ENCODE measurements at regions not wholly inside any gene's neighbourhood (a gene's known extent, or its start where the extent isn't known, plus 50 kb on each side); places are given as distances from the start of the nearest gene placed in this dataset.
"Not testable (repeated sequence)": the region's sequence is repeated elsewhere in the genome, so short reads cannot be mapped to it uniquely, and the experiment has no call there.

DNA sequence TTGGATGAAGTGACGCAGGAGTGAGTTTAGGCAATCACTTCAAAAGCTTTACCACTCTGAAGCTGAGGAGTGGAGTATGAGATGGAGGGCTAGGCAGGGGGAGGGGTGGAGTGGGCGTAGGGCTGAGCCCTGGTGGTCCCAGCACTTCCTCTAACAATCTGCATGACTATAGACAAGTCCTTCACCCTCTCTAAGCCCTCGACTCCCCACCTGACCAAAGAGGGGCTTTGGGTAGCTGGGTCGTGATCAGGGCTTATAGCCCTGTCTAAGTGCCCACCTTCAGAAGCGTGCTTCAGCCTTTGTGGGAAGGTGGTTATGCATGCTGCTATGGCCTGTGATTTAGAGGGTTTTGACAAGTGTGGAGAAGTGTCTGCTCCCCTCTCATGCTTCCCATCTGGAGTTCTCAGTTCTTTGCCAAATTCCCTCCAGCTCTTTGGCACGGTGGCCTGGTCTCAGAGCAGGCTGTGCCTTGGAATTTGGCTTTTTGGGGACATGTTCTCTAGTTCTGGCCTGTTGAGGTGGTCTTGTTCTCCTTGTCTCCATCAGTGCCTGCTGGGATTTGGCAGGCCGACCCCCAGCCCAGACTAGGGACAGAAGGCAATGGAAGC lies 53.0 kb downstream of the ACTBL2 start:
- no peak for DNase-seq (ENCODE audit: extremely low spot score)
- 69% methylated on average over 7 of the region's 7 CpGs for WGBS
- no peaks in the 10 kb centered on the region for H3K36me3 ChIP-seq (ENCODE audit: insufficient read depth)

DNA sequence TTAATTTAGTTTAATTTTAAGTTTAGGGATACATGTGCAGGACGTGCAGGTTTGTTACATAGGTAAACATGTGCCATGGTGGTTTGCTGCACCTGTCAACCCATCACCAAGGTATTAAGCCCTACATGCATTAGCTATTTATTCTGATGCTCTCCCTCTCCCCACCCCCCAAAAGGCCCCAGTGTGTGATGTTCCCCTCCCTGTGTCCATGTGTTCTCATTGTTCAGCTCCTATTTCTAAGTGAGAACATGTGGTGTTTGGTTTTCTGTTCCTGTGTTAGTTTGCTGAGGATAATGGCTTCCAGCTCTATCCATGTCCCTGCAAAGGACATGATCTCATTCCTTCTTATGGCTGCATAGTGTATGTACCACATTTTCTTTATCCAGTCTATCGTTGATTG lies 53.6 kb downstream of the ACTBL2 start:
- H3K36me3 ChIP-seq (ENCODE audit: insufficient read depth); DNase-seq (ENCODE audit: extremely low spot score); H3K4me1 ChIP-seq (ENCODE audit: insufficient read depth); H3K27ac ChIP-seq (ENCODE audit: low read depth); H3K4me3 ChIP-seq (ENCODE audit: low read depth, low read length): not testable (repeated sequence)
- WGBS = 91% methylated on average over 2 of the region's 2 CpGs

More for the DNA sequence above, 53.0 kb downstream of the ACTBL2 start:
- Histone ChIP-seq H3K27ac (ENCODE audit: low read depth) (no peak overlapping the region), H3K4me1 (ENCODE audit: insufficient read depth) (no peaks in the 10 kb centered on the region), H3K4me3 (ENCODE audit: low read depth, low read length) (no peak overlapping the region)

DNA sequence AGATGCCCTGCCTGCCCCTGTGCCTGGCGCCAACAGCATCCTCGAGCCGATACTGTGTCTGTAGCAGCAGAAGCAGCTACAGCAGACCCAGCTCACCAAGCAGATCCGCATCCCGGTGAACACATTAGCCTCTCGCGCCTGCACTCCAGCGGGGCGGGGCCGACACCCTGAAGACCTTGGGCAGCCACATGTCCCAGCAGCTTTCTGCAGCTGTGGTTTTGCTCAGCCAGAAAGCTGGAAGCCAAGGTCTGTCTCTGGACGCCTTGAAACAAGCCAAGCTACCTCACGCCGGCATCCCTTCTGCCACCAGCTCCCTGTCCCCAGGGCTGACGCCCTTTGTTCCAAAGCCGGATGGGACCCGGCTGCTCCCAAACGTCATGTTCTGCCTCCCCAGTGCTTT lies 59.6 kb downstream of the ACTBL2 start:
- no peak for DNase-seq (ENCODE audit: extremely low spot score)
- no peaks in the 10 kb centered on the region for H3K36me3 ChIP-seq (ENCODE audit: insufficient read depth)
- no peak overlapping the region for H3K27ac ChIP-seq (ENCODE audit: low read depth)
- no peak overlapping the region for H3K4me3 ChIP-seq (ENCODE audit: low read depth, low read length)
- 95% methylated on average over 17 of the region's 17 CpGs for WGBS
- no peaks in the 10 kb centered on the region for H3K4me1 ChIP-seq (ENCODE audit: insufficient read depth)

DNA sequence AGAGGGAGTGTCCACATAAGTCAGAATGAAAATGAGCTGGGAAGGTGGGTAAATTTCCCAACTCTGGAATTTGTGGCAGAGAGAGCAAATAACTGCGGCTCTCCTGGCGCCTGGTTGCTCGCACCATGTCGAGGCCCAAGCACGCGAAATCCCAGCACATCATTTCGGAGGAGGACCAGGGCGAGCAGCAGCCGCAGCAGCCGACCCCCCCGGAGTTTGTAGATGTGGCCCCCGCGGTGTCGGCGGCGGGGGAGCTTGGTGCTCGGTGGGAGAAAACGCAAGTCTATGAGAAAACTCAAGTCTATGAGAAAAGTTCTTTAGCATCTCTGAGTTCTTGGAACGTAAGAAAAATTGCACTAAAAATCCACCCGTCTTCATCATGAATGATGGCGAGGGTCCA lies 60.3 kb downstream of the ACTBL2 start:
- no peak for DNase-seq (ENCODE audit: extremely low spot score)
- Histone ChIP-seq H3K36me3 (ENCODE audit: insufficient read depth) (no peaks in the 10 kb centered on the region), H3K4me3 (ENCODE audit: low read depth, low read length) (no peak overlapping the region), H3K4me1 (ENCODE audit: insufficient read depth) (no peaks in the 10 kb centered on the region), H3K27ac (ENCODE audit: low read depth) (no peak overlapping the region)
- 94% methylated on average over 21 of the region's 21 CpGs for WGBS

DNA sequence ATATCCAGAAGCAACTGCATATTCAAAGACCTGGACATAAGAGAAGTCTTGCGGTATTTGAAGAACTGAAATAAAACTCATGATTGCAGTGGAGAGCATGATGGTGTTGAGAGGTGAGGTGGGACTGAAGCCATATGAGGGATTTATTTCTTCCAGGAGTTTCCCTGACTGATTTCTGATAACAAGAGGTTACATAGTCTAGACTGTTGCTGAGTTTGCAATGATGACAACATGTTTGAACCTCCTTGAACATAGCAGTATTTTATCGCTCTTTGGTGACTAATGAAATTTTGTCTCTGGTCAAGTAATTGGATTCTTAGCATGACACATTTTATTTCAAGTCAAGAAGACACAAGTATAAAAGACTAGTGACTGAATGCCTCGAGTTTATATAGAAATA lies 61.8 kb downstream of the ACTBL2 start:
- DNase-seq (ENCODE audit: extremely low spot score) = no peak
- 81% methylated on average over 3 of the region's 3 CpGs for WGBS
- Histone ChIP-seq H3K27ac (ENCODE audit: low read depth) (no peak overlapping the region), H3K36me3 (ENCODE audit: insufficient read depth) (no peaks in the 10 kb centered on the region), H3K4me3 (ENCODE audit: low read depth, low read length) (no peak overlapping the region), H3K4me1 (ENCODE audit: insufficient read depth) (no peaks in the 10 kb centered on the region)

DNA sequence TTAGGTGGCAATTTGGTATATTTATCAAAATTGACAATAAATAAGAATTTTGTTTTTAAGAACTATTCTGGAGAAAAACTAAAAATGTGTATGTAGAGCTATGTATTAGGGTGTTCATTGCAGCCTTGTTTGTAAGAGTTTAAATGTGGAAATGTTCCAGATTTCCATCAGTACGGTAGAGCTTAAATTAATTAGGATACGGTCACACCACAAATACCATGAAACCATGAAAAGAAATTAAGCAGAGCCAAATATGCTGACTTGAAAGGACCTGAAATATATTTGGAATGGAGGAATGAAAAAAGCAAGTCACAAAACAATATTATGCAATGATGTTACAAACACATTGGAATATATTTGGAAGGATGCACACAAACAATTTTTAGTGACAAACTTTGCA lies 64.6 kb downstream of the ACTBL2 start:
- Histone ChIP-seq H3K4me1 (ENCODE audit: insufficient read depth) (no peaks in the 10 kb centered on the region), H3K4me3 (ENCODE audit: low read depth, low read length) (no peak overlapping the region), H3K36me3 (ENCODE audit: insufficient read depth) (no peaks in the 10 kb centered on the region), H3K27ac (ENCODE audit: low read depth) (no peak overlapping the region)
- WGBS = 94% methylated on average over 2 of the region's 2 CpGs
- DNase-seq (ENCODE audit: extremely low spot score) = no peak

DNA sequence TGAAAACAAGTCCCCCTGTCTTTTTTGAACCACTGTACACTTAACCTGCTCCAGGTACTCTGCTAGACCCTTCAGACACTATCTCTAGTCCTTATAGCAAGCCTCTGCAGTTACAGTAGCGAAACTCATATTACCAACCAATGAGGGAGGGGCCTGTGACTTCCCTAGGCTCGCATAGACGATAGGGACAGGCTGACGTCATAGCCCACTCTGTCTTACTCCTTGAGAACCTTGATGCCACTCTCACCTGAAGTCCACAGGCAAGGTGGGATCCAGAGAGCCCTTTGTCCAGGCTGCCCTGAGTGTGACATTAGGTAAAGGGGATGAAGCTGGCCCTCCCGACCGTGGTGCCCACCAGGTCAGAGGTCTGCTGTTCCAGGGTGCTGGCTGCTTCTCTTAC lies 65.3 kb downstream of the ACTBL2 start:
- Histone ChIP-seq H3K4me1 (ENCODE audit: insufficient read depth) (no peaks in the 10 kb centered on the region), H3K27ac (ENCODE audit: low read depth) (no peak overlapping the region), H3K36me3 (ENCODE audit: insufficient read depth) (no peaks in the 10 kb centered on the region), H3K4me3 (ENCODE audit: low read depth, low read length) (no peak overlapping the region)
- no peak for DNase-seq (ENCODE audit: extremely low spot score)
- WGBS = 87% methylated on average over 6 of the region's 6 CpGs

DNA sequence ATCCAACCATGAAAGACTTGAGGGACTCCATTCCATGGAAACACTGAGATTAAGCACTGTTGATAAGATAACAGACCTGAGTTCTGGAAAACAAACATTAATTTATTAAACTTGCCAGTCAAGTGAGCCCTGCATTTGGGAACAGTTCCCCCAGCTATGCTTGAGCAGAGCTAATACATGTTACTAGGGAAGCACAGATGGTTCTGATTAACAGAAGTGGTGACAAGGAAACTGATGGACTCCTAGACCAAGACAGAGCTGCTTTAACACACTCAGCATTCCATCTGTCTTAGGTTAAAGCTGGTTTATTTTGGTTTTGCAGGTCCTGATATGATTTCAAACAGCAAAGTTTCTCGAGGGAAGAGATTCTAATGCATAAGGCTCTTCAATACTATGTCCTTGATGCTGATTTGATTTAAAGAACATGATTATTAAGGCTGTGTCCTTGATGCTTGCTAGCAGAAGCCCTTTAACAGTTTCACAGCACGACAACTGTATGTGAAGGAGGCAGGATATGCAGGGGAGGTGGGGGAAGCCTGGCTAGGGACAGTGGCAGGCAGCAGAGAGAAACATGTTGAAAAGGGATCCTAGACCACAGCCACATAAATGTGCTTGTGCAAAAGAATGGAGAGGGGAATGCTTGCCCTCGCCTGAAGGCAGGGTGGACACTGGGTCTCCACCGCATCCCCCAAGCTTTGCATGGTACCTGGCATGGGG lies 66.2 kb downstream of the ACTBL2 start:
- no peak for DNase-seq (ENCODE audit: extremely low spot score)
- Histone ChIP-seq H3K4me3 (ENCODE audit: low read depth, low read length) (no peak overlapping the region), H3K27ac (ENCODE audit: low read depth) (no peak overlapping the region), H3K4me1 (ENCODE audit: insufficient read depth) (no peaks in the 10 kb centered on the region), H3K36me3 (ENCODE audit: insufficient read depth) (no peaks in the 10 kb centered on the region)
- WGBS = 70% methylated on average over 4 of the region's 4 CpGs

DNA sequence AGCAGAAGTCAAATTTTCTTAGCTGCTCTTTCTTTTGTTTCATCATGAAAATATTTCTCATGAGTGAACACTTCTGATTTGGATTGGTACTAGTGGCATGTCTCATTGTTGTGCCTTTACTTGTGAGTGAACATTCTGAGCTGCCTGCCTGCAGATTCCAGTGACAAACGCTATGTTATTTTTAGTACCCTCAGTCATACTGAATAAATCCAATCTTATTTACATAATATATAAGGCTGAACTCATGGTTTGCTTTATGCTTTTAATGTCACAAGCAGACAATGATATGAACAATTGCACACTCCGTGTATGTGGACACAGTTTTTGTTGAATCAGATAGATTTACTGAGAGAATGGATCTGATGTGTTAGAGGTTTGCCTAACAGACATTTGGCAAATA lies 67.8 kb downstream of the ACTBL2 start:
- 76% methylated on average over 2 of the region's 2 CpGs for WGBS
- DNase-seq (ENCODE audit: extremely low spot score) = no peak
- Histone ChIP-seq H3K4me1 (ENCODE audit: insufficient read depth) (no peaks in the 10 kb centered on the region), H3K27ac (ENCODE audit: low read depth) (no peak overlapping the region), H3K4me3 (ENCODE audit: low read depth, low read length) (no peak overlapping the region), H3K36me3 (ENCODE audit: insufficient read depth) (no peaks in the 10 kb centered on the region)

DNA sequence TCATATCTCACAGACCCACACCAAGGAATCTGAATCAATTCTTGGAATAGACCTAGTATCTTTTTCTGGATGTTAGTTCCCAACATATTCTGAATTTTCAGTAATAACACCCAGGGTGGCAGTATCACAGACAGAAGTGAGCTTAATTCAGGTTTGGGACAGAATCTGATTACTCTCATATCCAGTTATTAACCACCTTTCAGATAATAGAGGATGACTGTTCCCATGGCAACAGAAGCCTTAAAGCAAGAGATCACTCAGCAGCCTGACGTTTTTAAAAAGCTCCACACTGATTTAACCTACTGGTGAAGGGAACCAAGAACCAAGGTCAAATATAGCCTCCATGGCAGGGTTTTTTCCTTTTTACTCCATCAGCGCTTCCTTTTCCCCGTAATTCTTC lies 68.4 kb downstream of the ACTBL2 start:
- DNase-seq (ENCODE audit: extremely low spot score) = no peak
- no peaks in the 10 kb centered on the region for H3K36me3 ChIP-seq (ENCODE audit: insufficient read depth)
- no peak overlapping the region for H3K27ac ChIP-seq (ENCODE audit: low read depth)
- 96% methylated on average over 3 of the region's 3 CpGs for WGBS
- no peaks in the 10 kb centered on the region for H3K4me1 ChIP-seq (ENCODE audit: insufficient read depth)
- H3K4me3 ChIP-seq (ENCODE audit: low read depth, low read length) = no peak overlapping the region

DNA sequence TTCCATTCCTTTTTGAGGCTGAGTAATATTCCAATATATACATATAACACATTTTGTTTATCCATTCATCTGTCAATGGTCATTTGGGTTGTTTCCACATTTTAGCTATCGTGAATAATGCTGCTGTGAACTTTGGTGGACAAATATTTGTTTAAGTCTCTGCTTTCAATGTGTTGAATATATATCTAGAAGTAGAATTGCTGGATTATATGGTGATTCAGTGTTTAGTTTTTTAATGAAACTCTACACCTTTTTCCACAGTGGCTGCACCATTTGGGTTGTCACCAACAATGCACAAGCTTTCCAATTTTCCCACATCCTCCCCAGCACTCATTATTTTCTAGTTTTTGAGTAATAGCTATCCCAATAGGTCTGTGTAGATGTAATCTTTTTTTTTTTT lies 69.5 kb downstream of the ACTBL2 start:
- no peak for DNase-seq (ENCODE audit: extremely low spot score)
- H3K4me3 ChIP-seq (ENCODE audit: low read depth, low read length) = no peak overlapping the region
- no peaks in the 10 kb centered on the region for H3K4me1 ChIP-seq (ENCODE audit: insufficient read depth)
- WGBS = 86% methylated on average over 1 of the region's 1 CpG
- no peak overlapping the region for H3K27ac ChIP-seq (ENCODE audit: low read depth)
- no peaks in the 10 kb centered on the region for H3K36me3 ChIP-seq (ENCODE audit: insufficient read depth)

DNA sequence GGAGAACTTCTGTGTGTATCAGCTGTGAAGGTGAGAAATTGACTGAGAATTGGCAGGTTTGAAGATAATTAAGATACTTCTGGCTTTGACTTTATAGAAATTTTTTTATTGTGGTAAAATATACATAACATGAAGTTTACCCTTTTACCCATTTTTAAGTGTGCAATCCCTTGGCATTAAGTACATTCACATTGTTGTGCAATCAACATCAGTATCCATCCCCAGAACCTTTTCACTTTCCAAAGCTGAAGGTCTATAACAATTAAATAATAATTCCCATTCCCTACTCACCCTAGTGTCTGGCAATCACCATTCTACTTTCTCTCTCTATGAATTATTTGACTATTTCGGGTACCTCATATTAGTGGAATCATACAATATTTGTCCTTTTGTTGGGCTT lies 69.9 kb downstream of the ACTBL2 start:
- Histone ChIP-seq H3K4me3 (ENCODE audit: low read depth, low read length) (no peak overlapping the region), H3K27ac (ENCODE audit: low read depth) (no peak overlapping the region), H3K36me3 (ENCODE audit: insufficient read depth) (no peaks in the 10 kb centered on the region), H3K4me1 (ENCODE audit: insufficient read depth) (no peaks in the 10 kb centered on the region)
- 95% methylated on average over 1 of the region's 1 CpG for WGBS
- DNase-seq (ENCODE audit: extremely low spot score) = no peak

DNA sequence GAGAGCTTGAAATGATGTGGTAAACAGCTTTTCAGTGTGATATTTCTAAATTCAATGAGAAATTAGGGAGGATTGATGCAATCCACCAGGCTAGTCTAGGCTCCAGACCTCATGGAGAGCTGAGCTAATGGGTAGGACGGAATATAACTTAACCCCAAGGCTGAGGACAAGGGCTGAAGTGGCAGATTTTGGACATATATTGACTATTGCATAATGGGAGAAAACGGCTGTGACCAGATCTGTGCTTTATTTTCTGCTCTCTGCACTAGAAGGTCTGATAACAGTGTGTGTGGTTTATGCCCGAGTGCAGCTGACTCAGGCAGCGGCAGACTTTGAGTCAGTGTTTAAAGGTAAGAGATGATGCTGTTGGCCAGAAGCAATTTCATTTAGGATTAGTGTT lies 70.6 kb downstream of the ACTBL2 start:
- no peaks in the 10 kb centered on the region for H3K36me3 ChIP-seq (ENCODE audit: insufficient read depth)
- no peaks in the 10 kb centered on the region for H3K4me1 ChIP-seq (ENCODE audit: insufficient read depth)
- no peak overlapping the region for H3K27ac ChIP-seq (ENCODE audit: low read depth)
- 57% methylated on average over 4 of the region's 4 CpGs for WGBS
- H3K4me3 ChIP-seq (ENCODE audit: low read depth, low read length) = no peak overlapping the region
- no peak for DNase-seq (ENCODE audit: extremely low spot score)

DNA sequence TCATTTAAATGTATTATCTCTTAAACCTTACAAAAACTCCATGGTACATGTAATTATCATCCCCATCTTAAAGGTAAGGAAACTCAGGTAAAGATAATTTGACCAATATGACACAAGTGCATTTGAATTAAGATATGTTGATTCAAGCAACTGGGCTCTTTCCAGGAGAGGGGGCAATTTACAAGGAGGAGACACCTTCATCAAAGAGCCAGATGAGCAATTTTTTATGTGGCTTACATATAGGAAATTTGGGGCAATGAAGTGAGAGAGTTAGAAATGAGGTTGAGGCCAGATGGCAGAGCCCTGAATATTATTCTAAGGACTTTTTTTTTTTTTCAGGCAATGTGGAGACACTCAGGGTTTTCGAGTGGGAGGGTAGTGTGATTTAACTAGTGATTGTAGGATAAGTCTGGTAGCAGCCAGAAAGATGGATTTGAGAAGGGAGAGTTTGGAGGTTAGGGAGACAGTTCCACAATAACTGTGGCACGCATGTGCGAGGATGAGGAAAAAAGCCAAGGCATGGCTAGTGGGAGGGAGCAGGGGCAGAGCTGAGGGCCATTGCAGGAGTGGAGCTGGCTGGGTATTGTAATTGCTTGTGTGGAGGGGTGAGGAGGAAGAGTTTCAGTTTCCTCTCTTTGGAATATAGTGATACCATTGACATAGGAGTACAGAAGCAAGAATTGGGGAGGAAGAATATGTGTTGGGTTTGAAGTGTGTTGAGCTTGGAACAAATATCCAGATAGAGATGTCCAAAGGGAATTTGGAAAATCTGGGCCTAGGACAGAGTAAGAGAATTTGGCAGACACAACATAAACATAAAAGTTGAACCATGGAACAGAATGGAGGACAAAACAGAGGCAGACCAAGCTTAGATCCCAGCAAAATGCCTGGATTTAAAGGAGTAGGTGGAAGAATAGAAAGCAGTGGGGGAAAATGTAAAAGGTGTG lies 72.0 kb downstream of the ACTBL2 start:
- H3K4me3 ChIP-seq (ENCODE audit: low read depth, low read length) = no peak overlapping the region

More for the DNA sequence above, 72.0 kb downstream of the ACTBL2 start:
- H3K36me3 ChIP-seq (ENCODE audit: insufficient read depth) = no peaks in the 10 kb centered on the region
- no peak for DNase-seq (ENCODE audit: extremely low spot score)
- no peak overlapping the region for H3K27ac ChIP-seq (ENCODE audit: low read depth)
- no peaks in the 10 kb centered on the region for H3K4me1 ChIP-seq (ENCODE audit: insufficient read depth)
- WGBS = 82% methylated on average over 3 of the region's 3 CpGs

Data from urinary bladder (tissue), 3 donors.